GM12872 (cell line): ENCODE measurements at regions not wholly inside any gene's neighbourhood (a gene's known extent, or its start where the extent isn't known, plus 50 kb on each side); places are given as distances from the start of the nearest gene placed in this dataset.

Experiments
- TF ChIP-seq, protein P1 (sequence below): IDR thresholded peaks from 3 replicates; pipeline ENCODE4 v1.5.1; 2011; ENCODE audit warnings: low read depth, mild to moderate bottlenecking, low read length, moderate library complexity; ENCODE audit not compliant: insufficient read depth

DNA sequence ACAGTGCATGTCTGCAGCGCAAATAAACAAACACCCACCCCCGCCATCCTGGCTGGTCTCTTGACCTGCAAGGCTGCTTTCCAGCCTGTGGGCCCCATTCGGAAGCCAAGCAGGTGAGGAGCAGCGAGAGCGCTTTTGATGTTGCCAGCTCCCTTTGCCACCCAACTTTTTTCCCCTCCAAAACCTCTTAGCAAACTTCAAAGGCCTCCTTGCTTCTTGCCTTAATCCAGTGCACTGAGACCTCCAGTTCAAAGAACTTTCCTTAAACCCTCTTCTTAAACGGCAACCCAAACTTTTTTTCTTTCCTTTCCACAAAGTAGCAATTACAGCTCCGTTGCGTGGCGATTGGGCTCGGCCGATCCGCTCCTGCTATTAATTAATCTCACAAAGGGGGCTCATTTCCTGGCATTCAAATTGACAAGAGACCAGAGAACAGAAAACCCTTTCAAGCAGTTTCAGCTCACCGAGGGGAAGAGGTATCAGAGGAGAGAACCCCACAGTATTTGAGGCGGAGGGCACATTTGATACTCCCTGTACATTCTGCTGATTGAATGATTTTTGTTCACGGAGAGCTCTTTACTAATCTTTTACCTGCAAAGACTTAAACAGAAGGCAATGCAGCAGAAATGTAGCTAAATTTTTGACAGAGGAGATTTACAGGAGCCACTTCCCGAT, 531.4 kb downstream of the TMEM182 start:
- TF ChIP-seq, protein P1, sequence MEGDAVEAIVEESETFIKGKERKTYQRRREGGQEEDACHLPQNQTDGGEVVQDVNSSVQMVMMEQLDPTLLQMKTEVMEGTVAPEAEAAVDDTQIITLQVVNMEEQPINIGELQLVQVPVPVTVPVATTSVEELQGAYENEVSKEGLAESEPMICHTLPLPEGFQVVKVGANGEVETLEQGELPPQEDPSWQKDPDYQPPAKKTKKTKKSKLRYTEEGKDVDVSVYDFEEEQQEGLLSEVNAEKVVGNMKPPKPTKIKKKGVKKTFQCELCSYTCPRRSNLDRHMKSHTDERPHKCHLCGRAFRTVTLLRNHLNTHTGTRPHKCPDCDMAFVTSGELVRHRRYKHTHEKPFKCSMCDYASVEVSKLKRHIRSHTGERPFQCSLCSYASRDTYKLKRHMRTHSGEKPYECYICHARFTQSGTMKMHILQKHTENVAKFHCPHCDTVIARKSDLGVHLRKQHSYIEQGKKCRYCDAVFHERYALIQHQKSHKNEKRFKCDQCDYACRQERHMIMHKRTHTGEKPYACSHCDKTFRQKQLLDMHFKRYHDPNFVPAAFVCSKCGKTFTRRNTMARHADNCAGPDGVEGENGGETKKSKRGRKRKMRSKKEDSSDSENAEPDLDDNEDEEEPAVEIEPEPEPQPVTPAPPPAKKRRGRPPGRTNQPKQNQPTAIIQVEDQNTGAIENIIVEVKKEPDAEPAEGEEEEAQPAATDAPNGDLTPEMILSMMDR, result no peak

DNA sequence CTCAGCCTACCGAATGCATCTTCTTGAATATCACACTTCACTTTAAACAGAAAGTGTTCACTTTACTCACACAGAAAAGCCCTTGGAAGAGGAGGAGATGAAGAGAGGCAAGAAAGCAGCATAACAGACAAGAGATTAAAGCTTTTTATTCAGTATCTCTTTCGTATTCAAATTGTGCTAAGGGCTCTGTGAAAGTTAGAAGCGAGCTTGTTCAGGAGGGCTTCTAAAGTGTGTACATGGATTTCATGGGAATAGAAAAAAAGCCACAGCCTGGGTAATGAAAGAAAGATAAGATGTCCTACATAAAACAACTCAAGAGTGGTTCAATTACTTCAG, 531.9 kb downstream of the TMEM182 start:
- TF ChIP-seq, protein P1, result no peak

DNA sequence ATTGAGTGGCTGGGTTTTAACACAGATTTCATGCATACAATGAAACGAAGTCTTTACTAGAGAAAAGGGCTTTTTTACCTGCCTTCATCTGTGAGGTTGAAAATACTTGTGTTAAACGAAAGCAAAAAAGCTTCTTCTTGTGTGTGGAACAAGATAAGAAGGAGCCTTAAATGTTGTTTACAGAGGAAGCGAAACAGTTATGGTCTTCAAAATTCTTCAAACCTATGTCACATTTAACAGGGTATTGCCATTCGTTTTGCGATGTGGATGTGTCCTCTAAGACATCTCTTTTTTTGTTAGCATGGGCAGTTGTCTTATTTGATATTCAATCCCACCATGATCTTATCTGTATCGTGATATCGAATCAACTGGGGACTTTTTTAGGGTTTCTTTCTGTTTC, 532.6 kb downstream of the TMEM182 start:
- TF ChIP-seq, protein P1, result no peak

DNA sequence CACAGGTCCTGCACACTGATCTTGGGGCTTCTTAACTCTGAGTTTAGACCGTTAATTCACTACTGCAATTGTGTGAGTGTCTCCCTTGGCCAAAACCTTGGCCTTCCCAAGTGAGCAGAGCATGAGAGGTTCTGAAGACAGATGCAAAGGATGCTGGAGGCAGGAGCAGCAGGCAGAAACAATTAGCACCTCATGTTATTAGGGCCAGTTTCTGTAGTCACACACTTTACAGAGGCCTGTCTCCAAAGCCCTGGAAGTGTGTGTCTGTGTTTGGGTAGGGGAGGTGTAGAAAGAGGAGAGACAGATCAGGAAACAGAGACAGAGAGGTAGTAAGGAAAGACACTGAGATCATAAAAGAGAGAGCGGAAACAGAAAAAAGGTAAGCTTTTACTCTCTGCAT, 533.8 kb downstream of the TMEM182 start:
- TF ChIP-seq, protein P1, result no peak

DNA sequence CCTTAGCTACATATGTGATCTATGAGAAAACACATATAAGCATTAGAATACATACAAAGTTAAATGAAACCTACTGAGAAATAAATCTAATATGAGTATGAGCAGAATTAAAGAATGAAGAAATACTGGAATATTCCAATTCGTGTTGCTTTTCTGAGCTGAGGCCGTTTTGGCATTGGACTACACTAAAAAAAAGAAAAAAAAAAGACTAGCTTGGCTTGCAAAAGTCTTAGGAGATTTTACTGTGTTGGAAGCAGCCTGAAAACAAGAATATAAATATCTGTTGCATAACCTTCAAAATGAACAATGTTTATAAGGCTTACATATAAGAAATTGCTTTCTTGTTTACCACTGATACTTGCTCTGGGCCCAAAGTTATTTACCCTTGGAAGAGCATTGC, 562.8 kb downstream of the TMEM182 start:
- TF ChIP-seq, protein P1, result no peak

DNA sequence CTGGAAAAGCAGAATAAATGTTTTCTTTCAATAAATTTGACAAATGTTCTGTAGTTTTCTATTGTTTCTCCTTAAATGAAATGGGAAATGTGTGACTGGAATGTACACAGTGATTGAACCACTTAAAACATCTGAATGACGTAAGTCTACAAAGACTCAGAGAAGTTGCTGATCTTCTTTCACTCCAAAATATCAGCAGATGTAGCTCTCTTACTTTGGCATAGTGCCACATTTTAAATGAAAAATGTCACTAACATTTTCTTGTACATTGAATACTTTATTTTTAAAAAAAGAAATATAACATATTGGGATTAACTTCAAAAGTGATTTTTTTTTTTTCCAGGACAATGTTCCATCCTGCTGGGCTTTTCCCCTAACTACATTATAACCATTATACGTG, 565.6 kb downstream of the TMEM182 start:
- TF ChIP-seq, protein P1, result no peak

DNA sequence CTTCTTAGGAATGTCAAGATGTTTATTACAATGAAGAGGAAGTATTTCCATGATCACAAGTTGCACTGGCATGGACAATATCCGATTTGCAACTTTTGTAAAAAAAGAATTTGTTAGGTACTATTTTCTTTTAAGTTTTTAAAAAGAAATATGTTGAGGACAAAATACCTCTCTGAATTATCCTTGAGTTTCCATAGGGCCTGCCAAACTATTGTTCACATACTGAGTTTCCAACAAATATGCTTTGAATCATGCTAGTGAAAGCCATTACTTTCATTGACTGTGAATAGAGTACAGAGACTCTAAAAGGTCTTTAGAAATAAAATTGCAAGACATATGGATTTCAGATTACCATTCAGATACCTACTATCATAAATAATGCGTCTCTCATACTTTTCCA, 566.1 kb downstream of the TMEM182 start:
- TF ChIP-seq, protein P1, result no peak
